ENCODE measurements at regions not wholly inside any gene's neighbourhood (a gene's known extent, or its start where the extent isn't known, plus 50 kb on each side); places are given as distances from the start of the nearest gene placed in this dataset.
"Not testable (repeated sequence)": the region's sequence is repeated elsewhere in the genome, so short reads cannot be mapped to it uniquely, and the experiment has no call there.

DNA sequence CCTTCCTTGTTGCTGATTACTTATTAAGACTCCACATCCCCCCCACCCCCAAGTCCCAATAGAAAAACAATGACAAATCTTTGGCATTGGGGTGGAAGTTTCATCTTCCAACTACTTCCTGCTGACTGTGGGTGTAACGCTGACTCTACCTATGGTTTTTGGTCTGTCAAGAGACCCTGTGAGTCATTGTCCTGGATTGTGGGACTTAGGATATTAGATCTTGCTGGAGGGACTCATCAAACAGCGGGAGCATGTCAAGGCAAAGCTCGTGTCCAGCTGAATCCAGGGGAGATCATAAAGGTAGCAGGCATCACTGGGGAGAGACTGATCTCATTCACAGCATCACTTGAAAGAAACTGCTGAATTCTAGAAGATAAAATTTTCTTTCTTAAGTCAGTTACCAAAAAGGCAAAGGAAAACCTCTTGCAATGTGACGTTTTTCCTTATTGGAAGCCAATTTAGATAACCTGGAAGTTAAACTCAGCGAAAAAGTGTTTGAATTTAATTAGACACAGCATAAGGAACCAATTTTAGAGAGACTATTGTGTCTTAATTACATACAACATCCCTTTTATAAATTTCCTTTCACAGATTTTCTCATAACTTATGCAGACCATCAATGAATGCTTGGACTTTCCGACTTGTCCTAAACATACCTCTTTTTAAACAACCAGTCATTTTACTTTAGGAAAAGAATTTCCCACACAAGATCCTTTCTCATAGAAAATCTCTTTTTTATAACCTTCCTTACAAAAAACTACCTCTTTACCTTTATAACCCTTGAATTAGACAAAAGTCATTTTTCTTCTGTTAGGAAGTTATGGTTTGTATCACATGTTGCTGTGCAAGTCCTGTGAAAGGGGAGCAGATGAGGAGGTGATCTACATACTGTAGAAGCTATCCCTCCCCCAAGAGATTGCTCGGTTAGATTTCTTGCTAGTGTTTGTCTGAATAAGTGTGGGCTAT lies 94.6 kb upstream of the SCAF11 start:
- DNase-seq, result no peak

GRCh38 chr12:46082490-46083200 lies 92.3 kb upstream of the SCAF11 start:
- DNase-seq, result no peak

GRCh38 chr12:46073321-46073720 lies 82.9 kb upstream of the SCAF11 start:
- no peak for DNase-seq

GRCh38 chr12:46071769-46072624 lies 81.6 kb upstream of the SCAF11 start:
- peak; percentile 79 for DNase-seq

GRCh38 chr12:46071335-46071734 lies 81.0 kb upstream of the SCAF11 start:
- DNase-seq, result no peak

DNA sequence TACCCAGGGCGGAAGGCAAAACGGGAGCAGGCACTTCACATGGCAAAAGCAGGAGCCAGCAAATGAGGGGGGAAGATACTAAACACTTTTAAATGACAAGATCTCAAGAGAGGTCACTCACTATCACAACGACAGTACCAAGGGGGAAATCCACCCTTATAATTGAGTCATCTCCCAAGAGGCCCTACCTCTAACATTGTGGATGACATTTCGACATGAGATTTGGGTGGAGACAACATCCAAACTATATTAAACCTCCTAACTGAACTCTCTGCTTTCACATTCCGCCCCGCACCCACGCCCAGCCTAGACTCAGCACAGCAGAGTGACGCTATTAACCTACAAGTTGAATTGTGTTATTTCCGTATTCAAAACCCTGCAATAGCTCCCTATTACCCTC lies 76.7 kb upstream of the SCAF11 start:
- DNase-seq, result no peak

DNA sequence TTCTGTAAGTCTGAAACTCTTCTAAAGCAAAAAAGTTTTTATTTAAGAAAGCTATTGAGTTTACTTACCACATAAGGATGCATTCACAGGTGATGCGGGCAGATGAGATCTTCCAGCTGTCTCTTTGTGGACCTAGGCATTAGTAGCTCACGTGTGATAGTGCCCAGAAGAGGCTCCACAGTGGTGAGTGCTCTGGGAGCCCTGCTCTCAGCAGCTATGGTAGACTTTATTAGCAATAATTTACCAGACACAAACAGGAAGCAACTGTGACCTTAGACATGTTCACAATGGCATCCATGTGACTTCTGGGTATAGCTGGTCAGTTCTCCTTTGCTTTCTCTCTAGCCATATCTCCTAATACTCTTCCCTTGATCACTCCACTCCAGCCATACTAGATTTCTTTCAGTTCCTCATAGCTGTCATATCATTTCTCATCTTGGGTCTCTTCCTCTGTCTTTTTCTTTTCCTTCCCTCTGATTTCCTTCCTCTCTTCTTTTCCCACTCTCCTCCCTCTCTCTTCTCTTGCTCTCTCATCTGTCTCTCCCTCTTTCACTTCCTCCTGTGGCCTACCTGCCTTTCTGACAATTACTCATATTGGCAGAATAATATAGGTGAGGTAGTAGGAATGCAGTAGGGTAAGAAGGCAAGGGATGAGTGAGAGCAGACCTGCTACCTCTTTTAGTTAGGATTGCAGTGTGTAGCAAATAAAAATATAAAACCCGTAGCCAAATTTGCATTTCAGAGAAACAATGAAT lies 75.2 kb upstream of the SCAF11 start:
- DNase-seq, result no peak

DNA sequence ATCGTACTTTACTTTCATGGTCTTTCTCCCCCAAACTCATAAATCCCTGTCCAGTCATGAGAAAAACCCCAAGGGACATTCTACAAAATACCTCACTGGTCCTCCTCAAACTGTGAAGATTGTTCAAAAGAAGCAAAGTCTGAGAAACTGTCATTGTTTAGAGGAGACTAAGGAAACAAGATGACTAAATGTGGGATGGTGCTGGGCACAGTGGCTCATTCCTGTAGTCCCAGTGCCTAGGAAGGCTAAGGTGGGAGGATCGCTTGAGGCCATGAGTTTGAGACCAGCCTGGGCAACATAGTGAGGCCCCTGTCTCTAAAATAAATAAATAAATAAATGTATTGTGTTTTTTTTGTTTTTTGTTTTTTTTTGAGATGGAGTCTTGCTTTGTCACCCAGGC lies 74.2 kb upstream of the SCAF11 start:
- DNase-seq, result no peak

DNA sequence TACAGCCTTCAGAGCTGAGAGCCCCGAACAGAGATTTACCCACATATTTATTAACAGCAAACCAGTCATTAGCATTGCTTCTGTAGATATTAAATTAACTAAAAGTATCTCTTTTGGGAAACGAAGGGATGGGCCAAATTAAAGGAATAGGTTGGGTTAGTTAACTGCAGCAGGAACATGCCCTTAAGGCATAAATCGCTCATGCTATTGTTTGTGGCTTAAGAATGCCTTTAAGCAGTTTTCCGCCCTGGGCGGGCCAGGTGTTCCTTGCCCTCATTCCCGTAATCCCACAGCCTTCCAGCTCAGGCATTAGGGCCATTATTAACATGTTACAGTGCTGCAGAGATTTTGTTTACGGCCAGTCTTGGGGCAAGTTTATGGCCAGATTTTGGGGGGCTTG lies 68.3 kb upstream of the SCAF11 start:
- not testable (repeated sequence) for DNase-seq

DNA sequence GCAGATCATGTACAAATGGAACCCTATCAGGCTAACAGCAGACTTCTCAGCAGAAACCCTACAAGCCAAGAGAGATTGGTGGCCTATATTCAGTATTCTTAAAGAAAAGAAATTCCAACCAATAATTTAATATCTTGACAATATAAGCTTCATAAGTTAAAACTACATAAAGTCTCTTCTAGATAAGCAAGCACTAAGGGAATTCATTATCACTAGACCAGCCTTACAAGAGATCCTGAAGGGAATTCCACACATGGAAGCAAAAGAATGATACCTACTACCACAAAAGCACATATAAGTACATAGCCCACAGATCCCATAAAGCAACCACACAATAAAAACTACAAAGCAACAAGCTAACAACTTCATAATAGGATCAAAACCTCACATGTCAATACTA lies 60.4 kb upstream of the SCAF11 start:
- no peak for DNase-seq

DNA sequence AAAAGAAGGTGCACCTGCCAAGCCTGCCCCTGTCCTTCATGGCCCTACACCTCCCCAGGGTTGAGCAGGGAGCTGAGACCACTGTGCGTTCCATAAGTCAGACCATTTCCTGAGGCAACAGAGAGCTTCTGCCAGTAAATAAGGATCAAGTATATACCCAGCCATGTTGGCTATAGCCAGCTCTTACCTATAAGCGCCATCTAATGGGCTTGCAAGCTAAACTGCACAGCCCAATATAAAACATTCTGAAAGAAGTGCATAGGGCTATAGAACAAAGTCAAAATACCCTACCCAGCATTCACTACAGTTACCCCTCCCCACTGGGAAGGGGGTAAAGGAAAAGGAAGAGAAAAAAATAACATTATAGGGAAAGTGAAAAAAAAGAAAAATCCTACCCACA lies 59.3 kb upstream of the SCAF11 start:
- no peak for DNase-seq

DNA sequence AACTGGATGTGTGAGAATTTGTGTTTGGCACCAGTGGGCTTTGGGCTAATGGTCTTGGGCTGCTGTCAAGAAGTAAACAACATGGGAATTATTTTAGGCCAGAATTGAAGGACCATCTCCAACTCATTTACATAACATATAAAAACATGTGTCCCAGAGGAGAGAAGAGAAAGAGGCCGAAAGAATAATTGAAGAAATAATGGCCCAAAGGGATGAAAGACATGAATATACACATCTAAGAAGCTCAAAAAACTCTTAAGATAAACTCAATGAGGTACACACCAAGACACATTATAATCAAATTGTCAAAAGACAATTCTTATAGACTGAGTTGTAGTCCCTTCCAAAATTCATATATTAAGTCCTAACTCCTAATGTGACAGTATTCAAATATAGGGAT lies 56.1 kb upstream of the SCAF11 start:
- no peak for DNase-seq

DNA sequence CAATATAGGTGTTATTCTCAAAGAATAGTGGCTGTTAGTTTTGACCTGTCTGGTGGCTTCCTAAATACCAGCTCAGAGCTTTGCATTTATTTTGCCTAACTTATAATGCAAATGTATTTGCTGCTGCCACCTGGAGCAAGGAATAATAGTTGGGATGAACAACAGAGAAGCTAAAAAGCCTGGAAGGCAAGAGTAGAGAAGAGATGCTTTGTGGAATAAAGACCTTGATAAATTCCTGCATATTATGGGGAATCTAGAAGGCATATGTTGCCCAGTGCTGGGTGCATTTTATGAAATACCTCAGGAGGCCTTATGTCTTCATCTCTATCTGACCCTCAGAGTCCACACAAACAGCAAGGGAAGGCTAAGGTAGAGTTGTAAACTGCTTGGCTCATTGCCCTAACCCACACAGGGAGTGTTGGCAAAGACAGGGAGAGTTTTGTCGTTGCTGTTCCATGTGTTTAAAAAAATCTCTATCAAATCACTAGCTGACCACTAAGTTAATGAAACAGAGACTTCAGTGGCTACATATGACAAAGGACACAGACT lies 53.7 kb upstream of the SCAF11 start:
- DNase-seq, result no peak
